ENCODE measurements at regions not wholly inside any gene's neighbourhood (a gene's known extent, or its start where the extent isn't known, plus 50 kb on each side); places are given as distances from the start of the nearest gene placed in this dataset.

GRCh38 chr16:51289336-51289735 is 138.3 kb upstream of the SALL1 start:
- no peak for TF ChIP-seq CTCF (conservative IDR thresholded peaks at IDR 0.05; ENCODE audit: low read depth, low read length)
- no peak overlapping the region for H3K4me3 ChIP-seq (ENCODE audit: low read depth, low read length)
- DNase-seq (ENCODE audit: low read depth) = no peak

GRCh38 chr16:51287121-51287755 is 136.2 kb upstream of the SALL1 start:
- no peak for DNase-seq (ENCODE audit: low read depth)
- no peak for TF ChIP-seq CTCF (conservative IDR thresholded peaks at IDR 0.05; ENCODE audit: low read depth, low read length)
- H3K4me3 ChIP-seq (ENCODE audit: low read depth, low read length) = no peak overlapping the region

- no peak for DNase-seq (ENCODE audit: low read depth)
- no peak overlapping the region for H3K4me3 ChIP-seq (ENCODE audit: low read depth, low read length)
- TF ChIP-seq CTCF (conservative IDR thresholded peaks at IDR 0.05; ENCODE audit: low read depth, low read length) = no peak
These were observed 135.2 kb upstream of the SALL1 start for GRCh38 chr16:51286272-51286671.

GRCh38 chr16:51276336-51276735 is 125.3 kb upstream of the SALL1 start:
- H3K4me3 ChIP-seq (ENCODE audit: low read depth, low read length) = no peak overlapping the region
- peak; percentile 86 for DNase-seq (ENCODE audit: low read depth)
- TF ChIP-seq CTCF (conservative IDR thresholded peaks at IDR 0.05; ENCODE audit: low read depth, low read length) = no peak

GRCh38 chr16:51272420-51272819 is 121.3 kb upstream of the SALL1 start:
- DNase-seq (ENCODE audit: low read depth) = no peak
- TF ChIP-seq CTCF (conservative IDR thresholded peaks at IDR 0.05; ENCODE audit: low read depth, low read length) = no peak
- no peak overlapping the region for H3K4me3 ChIP-seq (ENCODE audit: low read depth, low read length)

GRCh38 chr16:51271156-51271701 is 120.2 kb upstream of the SALL1 start:
- DNase-seq (ENCODE audit: low read depth) = no peak
- H3K4me3 ChIP-seq (ENCODE audit: low read depth, low read length) = no peak overlapping the region
- no peak for TF ChIP-seq CTCF (conservative IDR thresholded peaks at IDR 0.05; ENCODE audit: low read depth, low read length)

- H3K4me3 ChIP-seq (ENCODE audit: low read depth, low read length) = no peak overlapping the region
- TF ChIP-seq CTCF (conservative IDR thresholded peaks at IDR 0.05; ENCODE audit: low read depth, low read length) = no peak
- DNase-seq (ENCODE audit: low read depth) = no peak
These were observed 117.2 kb upstream of the SALL1 start for GRCh38 chr16:51268237-51268636.

Data from epithelial cell of proximal tubule (primary cell).